ENCODE measurements at regions not wholly inside any gene's neighbourhood (a gene's known extent, or its start where the extent isn't known, plus 50 kb on each side); places are given as distances from the start of the nearest gene placed in this dataset.

GRCh38 chr10:107440741-107441140 is 276.2 kb upstream of the SORCS1 start:
- ChIA-PET POLR2A (ENCODE audit: unreplicated experiment) (no interaction called here), CTCF (no interaction called here)
- ATAC-seq (ENCODE audit: low read depth) (no peak), DNase-seq (no peak)
- Histone ChIP-seq H4K20me1 (ENCODE audit: insufficient read depth, low read length) (no peaks in the 10 kb centered on the region), H3K36me3 (ENCODE audit: control insufficient read depth, insufficient read depth, low read length) (no peaks in the 10 kb centered on the region), H3K18ac (ENCODE audit: low read depth, low read length) (no peak overlapping the region), H2AFZ (replicated peaks; ENCODE audit: low read length, poor library complexity) (no peak overlapping the region), H4K8ac (ENCODE audit: low read depth in 2 of 2, low read length in 2 of 2) (no peak overlapping the region), H3K4me2 (ENCODE audit: low read depth, low read length) (no peak overlapping the region), H4K91ac (ENCODE audit: insufficient read depth, low read depth, low read length) (no peak overlapping the region), H2AK5ac (ENCODE audit: low read depth, low read length) (no peak overlapping the region), H3K4ac (ENCODE audit: low read depth, low read length) (no peak overlapping the region), H2BK5ac (ENCODE audit: low read depth, low read length, poor library complexity, severe bottlenecking) (no peak overlapping the region), H3K23ac (ENCODE audit: low read depth, low read length) (no peak overlapping the region), H3K9me1 (ENCODE audit: insufficient read depth, low read length) (no peaks in the 10 kb centered on the region), H2BK15ac (ENCODE audit: low read depth, low read length) (no peak overlapping the region), H3K79me1 (ENCODE audit: low read depth in 1 of 2, low read length in 2 of 2) (no peaks in the 10 kb centered on the region), H3K4me1 (ENCODE audit: control insufficient read depth, insufficient read depth, low read length) (no peaks in the 10 kb centered on the region), H3K27ac (ENCODE audit: insufficient read depth, low read length) (no peak overlapping the region), H3K4me3 (ENCODE audit: insufficient read depth, low read depth, low read length) (no peak overlapping the region), H3K9me3 (ENCODE audit: control insufficient read depth, insufficient read depth, low read length) (peaks cover 7% of the 10 kb centered on the region), H3K56ac (ENCODE audit: extremely low read depth, insufficient read depth, low read length) (no peak overlapping the region), H2AK9ac (replicated peaks; ENCODE audit: low read depth, low read length, poor library complexity) (no peak overlapping the region), H2BK120ac (ENCODE audit: low read depth, low read length) (no peak overlapping the region), H4K5ac (ENCODE audit: low read depth, low read length) (no peak overlapping the region), H3K27me3 (ENCODE audit: control insufficient read depth, insufficient read depth, low read length) (no peaks in the 10 kb centered on the region), H3K14ac (replicated peaks; ENCODE audit: low read depth, low read length) (no peak overlapping the region), H2BK20ac (ENCODE audit: low read depth, low read length) (no peak overlapping the region), H3K9ac (ENCODE audit: low read depth, low read length) (no peak overlapping the region)
- 100% methylated on average over 3 of the region's 5 CpGs; no CpG with 5 or more reads in 1 of the 2 experiments for WGBS, 2 experiments (ENCODE audit: extremely low coverage in 2 of 2, insufficient read length in 1 of 2)
- TF ChIP-seq MXI1 (IDR thresholded peaks at IDR 0.05; ENCODE audit: borderline replicate concordance, low read depth, low read length) (no peak), ELK1 (IDR thresholded peaks at IDR 0.05; ENCODE audit: borderline replicate concordance, low read depth, low read length) (no peak), RFX5 (IDR thresholded peaks at IDR 0.05; ENCODE audit: low read depth, low read length) (no peak), CEBPB (IDR thresholded peaks at IDR 0.05; ENCODE audit: low read depth, low read length) (no peak), RCOR1 (IDR thresholded peaks at IDR 0.05; ENCODE audit: insufficient replicate concordance, low read length) (no peak), BHLHE40 (IDR thresholded peaks at IDR 0.05; ENCODE audit: low read depth, low read length) (no peak), NFE2L2 (IDR thresholded peaks at IDR 0.05; ENCODE audit: low read depth, low read length) (no peak), RAD21 (IDR thresholded peaks at IDR 0.05; ENCODE audit: low read length) (no peak), CHD1 (IDR thresholded peaks at IDR 0.05; ENCODE audit: low read depth, low read length) (no peak), POLR2A (IDR thresholded peaks at IDR 0.05; ENCODE audit: low read depth, low read length) (no peak)
- TF ChIP-seq, protein P1, sequence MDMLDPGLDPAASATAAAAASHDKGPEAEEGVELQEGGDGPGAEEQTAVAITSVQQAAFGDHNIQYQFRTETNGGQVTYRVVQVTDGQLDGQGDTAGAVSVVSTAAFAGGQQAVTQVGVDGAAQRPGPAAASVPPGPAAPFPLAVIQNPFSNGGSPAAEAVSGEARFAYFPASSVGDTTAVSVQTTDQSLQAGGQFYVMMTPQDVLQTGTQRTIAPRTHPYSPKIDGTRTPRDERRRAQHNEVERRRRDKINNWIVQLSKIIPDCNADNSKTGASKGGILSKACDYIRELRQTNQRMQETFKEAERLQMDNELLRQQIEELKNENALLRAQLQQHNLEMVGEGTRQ (IDR thresholded peaks at IDR 0.05; ENCODE audit: low read depth, low read length): no peak
- intact Hi-C loops (cut with micrococcal nuclease): no loop called here
- dilution Hi-C loops (cut with HindIII; ENCODE audit: low sequenced_read_pairs, unreplicated experiment): no loop called here
- in situ Hi-C loops (cut with MboI; ENCODE audit: low sequenced_read_pairs): no loop called here
- BruUV-seq (replicated peaks): no TSS peak

Data from IMR-90 (cell line).